ENCODE measurements at regions not wholly inside any gene's neighbourhood (a gene's known extent, or its start where the extent isn't known, plus 50 kb on each side); places are given as distances from the start of the nearest gene placed in this dataset.

GRCh38 chr12:116393859-116394650, 116.6 kb upstream of the MED13L start (continued):
- TF ChIP-seq ZBTB49 (CRISPR knock-in tag; IDR thresholded peaks at IDR 0.05; ENCODE audit: borderline replicate concordance), result no peak

- in situ Hi-C loops (cut with HindIII; ENCODE audit: extremely low pct_ligation_motif_present, low pct_unique_long_range_greater_than_20kb), result no loop called here
- TF ChIP-seq SP5 (CRISPR knock-in tag; IDR thresholded peaks at IDR 0.05; ENCODE audit: borderline replicate concordance, low read depth), result no peak
- no peak for TF ChIP-seq ZNF225 (CRISPR knock-in tag; IDR thresholded peaks at IDR 0.05)
- TF ChIP-seq ZNF614 (CRISPR knock-in tag; IDR thresholded peaks at IDR 0.05; ENCODE audit: borderline replicate concordance), result no peak
- no peak for TF ChIP-seq FOXM1 (CRISPR knock-in tag; IDR thresholded peaks at IDR 0.05)
- TF ChIP-seq ZNF746 (CRISPR knock-in tag; IDR thresholded peaks at IDR 0.05), result no peak
- no peak for TF ChIP-seq ZNF556 (CRISPR knock-in tag; IDR thresholded peaks at IDR 0.05; ENCODE audit: borderline replicate concordance)
- no peak for TF ChIP-seq POGZ (CRISPR knock-in tag; IDR thresholded peaks at IDR 0.05)
- no peak for TF ChIP-seq SMARCC2 (IDR thresholded peaks at IDR 0.05)
- TF ChIP-seq RFXAP (CRISPR knock-in tag; IDR thresholded peaks at IDR 0.05; ENCODE audit: borderline replicate concordance), result no peak
- TF ChIP-seq ZNF878 (CRISPR knock-in tag; IDR thresholded peaks at IDR 0.05), result no peak
- no peak for TF ChIP-seq REPIN1 (CRISPR knock-in tag; IDR thresholded peaks at IDR 0.05; ENCODE audit: borderline replicate concordance, low read depth)
- TF ChIP-seq EZH2 (conservative IDR thresholded peaks at IDR 0.05; ENCODE audit: low read depth, low read length), result no peak
- no peak for TF ChIP-seq PATZ1 (CRISPR knock-in tag; IDR thresholded peaks at IDR 0.05)
- no peak for TF ChIP-seq FUBP1 (CRISPR knock-in tag; IDR thresholded peaks at IDR 0.05; ENCODE audit: borderline replicate concordance)
- no peak for TF ChIP-seq AHR (CRISPR knock-in tag; IDR thresholded peaks at IDR 0.05)
- no peak for TF ChIP-seq RAD51 (IDR thresholded peaks at IDR 0.05; ENCODE audit: borderline replicate concordance)
- no peak for TF ChIP-seq CREBL2 (CRISPR knock-in tag; IDR thresholded peaks at IDR 0.05; ENCODE audit: borderline replicate concordance)
Measured at GRCh38 chr12:116395396-116395795, 117.9 kb upstream of the MED13L start.

More at GRCh38 chr12:116395396-116395795, 117.9 kb upstream of the MED13L start:
- no peak overlapping the region for H3K4me2 ChIP-seq (ENCODE audit: low read depth, low read length)
- no peak overlapping the region for H2AFZ ChIP-seq (ENCODE audit: low read length)
- H3K79me2 ChIP-seq (ENCODE audit: insufficient read depth, low read length), result no peaks in the 10 kb centered on the region
- ChIA-PET CTCF (ENCODE audit: low intra/inter-chr PET ratio, low total read pairs) (no interaction called here), POLR2A (no interaction called here)
- no peak overlapping the region for H3K9ac ChIP-seq (ENCODE audit: insufficient read depth, low read depth, low read length)
- H3K27ac ChIP-seq (ENCODE audit: extremely low read length, insufficient read depth, low read length), result no peak overlapping the region
- H4K20me1 ChIP-seq (ENCODE audit: insufficient read depth, low read length), result no peaks in the 10 kb centered on the region
- ATAC-seq (no peak), FAIRE-seq (no peak), DNase-seq (ENCODE audit: low spot score) (no peak)
- H3K4me1 ChIP-seq (ENCODE audit: insufficient read depth, low read length), result peaks cover 10% of the 10 kb centered on the region
- peaks cover 0 to 4% of the 10 kb centered on the region in 2 experiments; a peak in 1 of 5 replicates for H3K27me3 ChIP-seq (ENCODE audit: control insufficient read depth in 1 of 2, insufficient read depth in 2 of 2, low read length in 2 of 2)
- no peaks in the 10 kb centered on the region for H3K36me3 ChIP-seq (replicated peaks in 1 of 2; ENCODE audit: control insufficient read depth in 1 of 2, insufficient read depth in 2 of 2, low read length in 2 of 2)
- no TSS peak for BruUV-seq (replicated peaks)
- no peak overlapping the region for H3K4me3 ChIP-seq (replicated peaks in 1 of 3; ENCODE audit: insufficient read depth in 1 of 3, low read depth in 2 of 3, low read length in 3 of 3)
- intact Hi-C loops (cut with micrococcal nuclease; ENCODE audit: unreplicated experiment), result no loop called here
- 44% methylated on average over 1 of the region's 1 CpG for WGBS (ENCODE audit: low lambda C conversion rate)
- no peaks in the 10 kb centered on the region for H3K9me3 ChIP-seq (ENCODE audit: low read length)
